ENCODE measurements at regions not wholly inside any gene's neighbourhood (a gene's known extent, or its start where the extent isn't known, plus 50 kb on each side); places are given as distances from the start of the nearest gene placed in this dataset.

DNA sequence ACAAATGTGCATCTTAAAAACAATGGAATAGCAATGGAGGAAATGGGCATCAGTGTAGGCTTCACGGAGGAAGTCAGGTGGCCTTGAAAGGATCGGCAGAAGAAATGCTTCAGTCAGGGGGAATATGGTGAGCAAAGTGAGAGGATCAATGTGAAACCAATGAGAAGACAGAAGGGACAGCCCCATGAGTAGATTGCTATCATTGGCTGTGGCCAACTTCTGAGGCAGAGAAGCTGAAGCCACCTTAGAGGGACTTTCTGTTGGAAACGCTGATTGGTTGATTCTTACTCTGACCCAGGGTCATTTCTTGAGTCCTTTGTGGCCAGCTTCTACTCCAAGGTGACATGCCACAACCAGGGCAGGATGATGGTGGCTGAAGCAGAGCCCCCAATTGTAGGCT is 130.7 kb upstream of the ZNF648 start:
- intact Hi-C loops (cut with DNase I; ENCODE audit: low total_unique reads), result no loop called here
- TF ChIP-seq POLR2AphosphoS5 (IDR thresholded peaks at IDR 0.05) (no peak), POLR2A (IDR thresholded peaks at IDR 0.05) (no peak)
- TF ChIP-seq, protein P1, sequence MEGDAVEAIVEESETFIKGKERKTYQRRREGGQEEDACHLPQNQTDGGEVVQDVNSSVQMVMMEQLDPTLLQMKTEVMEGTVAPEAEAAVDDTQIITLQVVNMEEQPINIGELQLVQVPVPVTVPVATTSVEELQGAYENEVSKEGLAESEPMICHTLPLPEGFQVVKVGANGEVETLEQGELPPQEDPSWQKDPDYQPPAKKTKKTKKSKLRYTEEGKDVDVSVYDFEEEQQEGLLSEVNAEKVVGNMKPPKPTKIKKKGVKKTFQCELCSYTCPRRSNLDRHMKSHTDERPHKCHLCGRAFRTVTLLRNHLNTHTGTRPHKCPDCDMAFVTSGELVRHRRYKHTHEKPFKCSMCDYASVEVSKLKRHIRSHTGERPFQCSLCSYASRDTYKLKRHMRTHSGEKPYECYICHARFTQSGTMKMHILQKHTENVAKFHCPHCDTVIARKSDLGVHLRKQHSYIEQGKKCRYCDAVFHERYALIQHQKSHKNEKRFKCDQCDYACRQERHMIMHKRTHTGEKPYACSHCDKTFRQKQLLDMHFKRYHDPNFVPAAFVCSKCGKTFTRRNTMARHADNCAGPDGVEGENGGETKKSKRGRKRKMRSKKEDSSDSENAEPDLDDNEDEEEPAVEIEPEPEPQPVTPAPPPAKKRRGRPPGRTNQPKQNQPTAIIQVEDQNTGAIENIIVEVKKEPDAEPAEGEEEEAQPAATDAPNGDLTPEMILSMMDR (IDR thresholded peaks at IDR 0.05), result no peak
- H3K36me3 ChIP-seq, result no peaks in the 10 kb centered on the region
- H3K27ac ChIP-seq, result no peak overlapping the region
- H3K4me1 ChIP-seq, result peaks cover 0 to under 1% of the 10 kb centered on the region in 2 donors
- no peaks in the 10 kb centered on the region for H3K27me3 ChIP-seq
- no peak for DNase-seq (ENCODE audit: low spot score in 2 of 2)
- H3K4me3 ChIP-seq, result no peak overlapping the region
- H3K9me3 ChIP-seq, result no peaks in the 10 kb centered on the region

DNA sequence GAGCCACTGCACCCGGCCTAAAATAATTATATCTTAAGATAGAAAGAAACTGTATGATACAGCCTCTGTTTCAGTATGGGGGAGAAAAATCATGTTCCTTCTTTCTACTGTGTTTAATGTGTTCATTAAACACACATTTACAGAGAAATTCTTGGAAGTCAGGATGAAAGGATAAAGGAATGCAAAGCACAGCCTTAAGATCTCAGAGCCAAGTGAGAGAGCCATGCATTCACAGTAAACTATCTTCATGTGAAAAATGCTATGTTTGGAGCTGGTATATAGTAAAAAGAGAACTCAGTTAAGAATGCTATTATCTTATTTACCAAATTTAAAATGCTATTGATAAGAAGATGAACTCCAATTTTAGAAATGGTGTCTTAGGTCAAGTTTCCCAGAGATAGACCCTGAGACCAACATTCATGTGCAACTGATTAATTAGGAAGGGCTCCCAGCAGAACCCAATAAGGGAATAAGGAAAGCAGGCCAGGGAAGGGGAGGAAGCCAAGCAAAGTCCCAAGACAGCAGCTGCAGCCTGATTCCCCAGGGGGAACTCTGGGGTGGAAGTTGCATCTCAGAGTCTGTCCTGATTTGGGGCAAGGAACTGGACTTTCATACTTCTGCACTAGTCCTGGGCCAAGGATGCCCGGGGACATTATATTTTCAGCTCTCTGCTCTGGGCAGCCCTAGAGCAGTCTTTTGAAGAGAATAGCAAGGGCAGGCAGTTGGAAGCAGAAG is 130.0 kb upstream of the ZNF648 start:
- H3K4me3 ChIP-seq, result no peak overlapping the region
- H3K27ac ChIP-seq, result no peak overlapping the region
- TF ChIP-seq, protein P1 (IDR thresholded peaks at IDR 0.05), result no peak
- TF ChIP-seq POLR2AphosphoS5 (IDR thresholded peaks at IDR 0.05) (no peak), POLR2A (IDR thresholded peaks at IDR 0.05) (no peak)
- H3K4me1 ChIP-seq, result no peaks in the 10 kb centered on the region
- DNase-seq (ENCODE audit: low spot score in 2 of 2), result no peak
- no peaks in the 10 kb centered on the region for H3K27me3 ChIP-seq
- intact Hi-C loops (cut with DNase I; ENCODE audit: low total_unique reads), result no loop called here
- H3K9me3 ChIP-seq, result no peaks in the 10 kb centered on the region
- no peaks in the 10 kb centered on the region for H3K36me3 ChIP-seq

DNA sequence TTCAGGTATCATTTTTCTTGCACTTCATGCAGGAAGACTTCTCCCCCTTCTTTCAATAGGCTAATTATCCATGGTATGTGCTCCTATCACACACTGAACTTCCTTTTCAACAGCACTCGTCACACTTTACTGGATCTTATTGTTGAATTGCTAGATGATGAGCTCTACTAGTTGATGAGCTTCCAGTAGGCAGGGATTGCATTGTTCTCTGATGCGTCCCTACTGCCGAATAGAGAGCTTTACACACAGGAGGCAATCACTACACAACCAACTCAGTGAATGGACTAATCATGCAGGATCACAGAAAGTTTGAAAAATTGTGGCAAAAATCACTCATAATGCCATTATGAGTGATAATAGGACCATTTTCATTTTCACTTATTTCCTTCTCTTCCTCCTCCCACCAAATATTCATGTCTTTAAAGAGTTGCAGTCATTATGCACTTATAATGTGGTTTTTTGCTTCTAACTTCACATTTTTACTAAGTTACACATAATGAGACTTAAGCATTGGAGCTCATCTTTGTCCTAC is 128.1 kb upstream of the ZNF648 start:
- peaks cover 0 to 3% of the 10 kb centered on the region in 2 donors for H3K4me1 ChIP-seq
- no peaks in the 10 kb centered on the region for H3K27me3 ChIP-seq
- DNase-seq (ENCODE audit: low spot score in 2 of 2), result no peak
- TF ChIP-seq POLR2A (IDR thresholded peaks at IDR 0.05) (no peak), POLR2AphosphoS5 (IDR thresholded peaks at IDR 0.05) (no peak)
- TF ChIP-seq, protein P1 (IDR thresholded peaks at IDR 0.05), result no peak
- intact Hi-C loops (cut with DNase I; ENCODE audit: low total_unique reads), result no loop called here
- H3K27ac ChIP-seq, result no peak overlapping the region
- no peaks in the 10 kb centered on the region for H3K9me3 ChIP-seq
- no peak overlapping the region for H3K4me3 ChIP-seq
- H3K36me3 ChIP-seq, result no peaks in the 10 kb centered on the region

DNA sequence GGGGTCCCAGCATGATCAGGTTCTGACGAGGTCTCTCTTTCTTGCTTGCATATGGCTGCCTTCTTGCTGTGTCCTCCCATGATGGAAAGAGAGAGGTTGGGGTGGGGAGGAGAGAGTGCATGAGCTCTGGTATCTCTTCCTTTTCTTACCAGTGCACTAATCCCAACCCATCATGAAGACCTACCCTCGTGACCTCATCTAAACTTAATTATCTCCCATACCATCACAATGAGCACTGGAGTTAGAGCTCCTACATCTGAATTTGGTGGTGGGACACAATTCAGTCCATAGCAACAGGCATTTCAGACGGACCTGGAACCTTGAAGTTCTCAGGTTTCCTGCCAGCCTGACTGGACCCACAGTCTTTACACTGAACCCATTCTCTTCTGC is 125.2 kb upstream of the ZNF648 start:
- TF ChIP-seq, protein P1 (IDR thresholded peaks at IDR 0.05), result no peak
- TF ChIP-seq POLR2A (IDR thresholded peaks at IDR 0.05) (no peak), POLR2AphosphoS5 (IDR thresholded peaks at IDR 0.05) (no peak)
- no peaks in the 10 kb centered on the region for H3K27me3 ChIP-seq
- no peak overlapping the region for H3K4me3 ChIP-seq
- H3K27ac ChIP-seq, result peak overlapping the region; percentile 67 to 71
- no peaks in the 10 kb centered on the region for H3K9me3 ChIP-seq
- H3K36me3 ChIP-seq, result no peaks in the 10 kb centered on the region
- intact Hi-C loops (cut with DNase I; ENCODE audit: low total_unique reads), result no loop called here
- H3K4me1 ChIP-seq, result peaks cover 0 to 3% of the 10 kb centered on the region in 2 donors
- no peak for DNase-seq (ENCODE audit: low spot score in 2 of 2)
